ENCODE measurements at regions not wholly inside any gene's neighbourhood (a gene's known extent, or its start where the extent isn't known, plus 50 kb on each side); places are given as distances from the start of the nearest gene placed in this dataset.
"Not testable (repeated sequence)": the region's sequence is repeated elsewhere in the genome, so short reads cannot be mapped to it uniquely, and the experiment has no call there.

DNA sequence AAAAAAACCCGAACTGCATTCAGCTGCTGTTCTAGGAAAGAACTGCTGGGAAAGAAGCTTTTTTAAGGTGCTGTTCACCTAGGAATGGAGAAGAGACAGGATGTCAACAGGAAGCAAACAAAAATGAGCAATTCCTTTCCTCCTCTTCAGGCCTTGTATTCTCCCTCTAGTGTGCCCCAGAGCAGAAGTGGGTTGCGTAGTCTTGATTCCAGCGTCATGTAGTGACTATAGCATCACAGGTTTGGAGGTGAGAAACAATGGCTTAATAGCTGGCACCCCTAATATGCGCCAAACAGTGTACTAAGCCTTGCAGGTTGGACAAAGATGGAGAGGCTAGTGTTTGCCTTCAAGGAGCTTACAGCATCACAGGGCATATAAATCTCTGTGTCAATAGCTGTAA, 146.3 kb upstream of the LCORL start:
- DNase-seq (no peak), ATAC-seq (no peak)
- intact Hi-C loops (cut with DNase I; ENCODE audit: low total_unique reads) = no loop called here
- H3K9me3 ChIP-seq = no peaks in the 10 kb centered on the region
- H3K4me1 ChIP-seq = no peaks in the 10 kb centered on the region
- no peaks in the 10 kb centered on the region for H3K27me3 ChIP-seq
- H3K36me3 ChIP-seq = no peaks in the 10 kb centered on the region
- H3K4me3 ChIP-seq = no peak overlapping the region
- no peak overlapping the region for H3K27ac ChIP-seq
- TF ChIP-seq POLR2A (IDR thresholded peaks at IDR 0.05) = no peak
- TF ChIP-seq, protein P1, sequence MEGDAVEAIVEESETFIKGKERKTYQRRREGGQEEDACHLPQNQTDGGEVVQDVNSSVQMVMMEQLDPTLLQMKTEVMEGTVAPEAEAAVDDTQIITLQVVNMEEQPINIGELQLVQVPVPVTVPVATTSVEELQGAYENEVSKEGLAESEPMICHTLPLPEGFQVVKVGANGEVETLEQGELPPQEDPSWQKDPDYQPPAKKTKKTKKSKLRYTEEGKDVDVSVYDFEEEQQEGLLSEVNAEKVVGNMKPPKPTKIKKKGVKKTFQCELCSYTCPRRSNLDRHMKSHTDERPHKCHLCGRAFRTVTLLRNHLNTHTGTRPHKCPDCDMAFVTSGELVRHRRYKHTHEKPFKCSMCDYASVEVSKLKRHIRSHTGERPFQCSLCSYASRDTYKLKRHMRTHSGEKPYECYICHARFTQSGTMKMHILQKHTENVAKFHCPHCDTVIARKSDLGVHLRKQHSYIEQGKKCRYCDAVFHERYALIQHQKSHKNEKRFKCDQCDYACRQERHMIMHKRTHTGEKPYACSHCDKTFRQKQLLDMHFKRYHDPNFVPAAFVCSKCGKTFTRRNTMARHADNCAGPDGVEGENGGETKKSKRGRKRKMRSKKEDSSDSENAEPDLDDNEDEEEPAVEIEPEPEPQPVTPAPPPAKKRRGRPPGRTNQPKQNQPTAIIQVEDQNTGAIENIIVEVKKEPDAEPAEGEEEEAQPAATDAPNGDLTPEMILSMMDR (IDR thresholded peaks at IDR 0.05 in 4 of 5, conservative IDR thresholded peaks at IDR 0.05 in 1 of 5) = no peak
- in situ Hi-C loops (cut with MboI; ENCODE audit: low sequenced_read_pairs in 4 of 4) = no loop called here

DNA sequence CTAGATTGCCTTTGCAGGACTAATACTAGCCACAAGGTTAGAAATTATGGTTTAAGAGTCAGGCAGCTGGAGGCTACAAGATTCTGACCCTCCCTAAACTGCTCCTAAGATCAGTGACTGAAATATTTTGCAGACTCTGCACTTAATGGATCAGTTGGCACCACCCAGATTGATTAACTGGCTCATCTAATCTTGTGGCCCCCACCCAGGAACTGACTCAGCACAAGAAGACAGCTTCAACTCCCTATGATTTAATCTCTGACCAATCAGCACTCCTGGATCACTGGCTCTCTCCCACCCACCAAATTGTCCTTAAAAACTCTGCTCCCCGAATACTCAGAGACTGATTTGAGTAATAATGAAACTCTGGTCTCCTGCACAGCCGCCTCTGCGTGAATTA, 145.4 kb upstream of the LCORL start:
- Histone ChIP-seq H3K27ac (no peak overlapping the region), H3K36me3 (no peaks in the 10 kb centered on the region), H3K4me1 (no peaks in the 10 kb centered on the region), H3K4me3 (no peak overlapping the region), H3K27me3 (no peaks in the 10 kb centered on the region), H3K9me3 (no peaks in the 10 kb centered on the region)
- in situ Hi-C loops (cut with MboI; ENCODE audit: low sequenced_read_pairs in 4 of 4) = no loop called here
- TF ChIP-seq, protein P1 (IDR thresholded peaks at IDR 0.05 in 4 of 5, conservative IDR thresholded peaks at IDR 0.05 in 1 of 5) = no peak
- no peak for TF ChIP-seq POLR2A (IDR thresholded peaks at IDR 0.05)
- ATAC-seq = no peak
- intact Hi-C loops (cut with DNase I; ENCODE audit: low total_unique reads) = no loop called here
- DNase-seq = no peak

DNA sequence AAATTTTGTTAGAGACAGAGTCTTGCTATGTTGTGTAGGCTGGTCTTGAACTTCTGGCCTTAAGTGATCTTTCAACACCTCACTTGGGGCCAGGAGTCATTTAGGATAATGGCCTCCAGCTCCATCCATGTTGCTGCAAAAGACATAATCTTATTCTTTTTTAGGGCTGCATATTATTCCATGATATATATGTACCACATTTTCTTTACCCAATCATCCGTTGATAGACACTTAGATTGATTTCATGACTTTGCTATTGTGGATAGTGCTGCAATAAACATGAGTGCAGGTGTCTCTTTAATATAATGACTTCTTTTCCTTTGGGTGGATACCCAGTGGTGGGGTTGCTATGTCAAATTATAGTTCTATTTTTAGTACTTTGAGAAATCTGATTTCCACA, 140.9 kb upstream of the LCORL start:
- intact Hi-C loops (cut with DNase I; ENCODE audit: low total_unique reads) (no loop called here), in situ Hi-C loops (cut with MboI; ENCODE audit: low sequenced_read_pairs in 4 of 4) (no loop called here)
- no peaks in the 10 kb centered on the region for H3K4me1 ChIP-seq

DNA sequence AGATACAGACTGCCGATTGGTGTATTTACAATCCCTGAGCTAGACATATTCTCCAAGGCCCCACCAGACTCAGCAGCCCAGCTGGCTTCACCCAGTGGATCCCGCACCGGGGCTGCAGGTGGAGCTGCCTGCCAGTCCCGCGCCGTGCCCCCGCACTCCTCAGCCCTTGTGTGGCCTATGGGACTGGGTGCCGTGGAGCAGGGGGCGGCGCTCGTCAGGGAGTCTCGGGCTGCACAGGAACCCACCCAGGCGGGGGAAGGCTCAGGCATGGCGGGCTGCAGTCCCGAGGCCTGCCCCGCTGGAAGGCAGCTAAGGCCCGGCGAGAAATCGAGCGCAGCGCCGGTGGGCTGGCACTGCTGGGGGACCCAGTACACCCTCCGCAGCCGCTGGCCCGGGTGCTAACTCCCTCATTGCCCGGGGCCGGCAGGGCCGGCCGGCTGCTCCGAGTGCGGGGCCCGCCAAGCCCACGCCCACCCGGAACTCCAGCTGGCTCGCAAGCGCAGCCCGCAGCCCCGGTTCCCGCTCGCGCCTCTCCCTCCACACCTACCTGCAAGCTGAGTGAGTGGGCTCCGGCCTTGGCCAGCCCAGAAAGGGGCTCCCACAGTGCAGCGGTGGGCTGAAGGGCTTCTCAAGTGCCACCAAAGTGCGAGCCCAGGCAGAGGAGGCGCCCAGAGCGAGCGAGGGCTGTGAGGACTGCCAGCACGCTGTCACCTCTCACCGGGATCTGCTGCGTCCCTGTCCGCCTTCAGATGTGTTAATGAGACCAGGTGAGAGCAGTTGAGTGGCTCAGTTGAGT, 137.8 kb upstream of the LCORL start:
- ATAC-seq; H3K27ac ChIP-seq; in situ Hi-C loops (cut with MboI; ENCODE audit: low sequenced_read_pairs in 4 of 4); H3K36me3 ChIP-seq; H3K9me3 ChIP-seq; H3K4me1 ChIP-seq; DNase-seq; H3K4me3 ChIP-seq; intact Hi-C loops (cut with DNase I; ENCODE audit: low total_unique reads); H3K27me3 ChIP-seq: not testable (repeated sequence)

More for the DNA sequence above, 140.9 kb upstream of the LCORL start:
- Histone ChIP-seq H3K27ac (no peak overlapping the region), H3K36me3 (no peaks in the 10 kb centered on the region), H3K27me3 (no peaks in the 10 kb centered on the region), H3K9me3 (no peaks in the 10 kb centered on the region), H3K4me3 (no peak overlapping the region)
- ATAC-seq (no peak), DNase-seq (no peak)
- no peak for TF ChIP-seq POLR2A (IDR thresholded peaks at IDR 0.05)
- TF ChIP-seq, protein P1 (IDR thresholded peaks at IDR 0.05 in 4 of 5, conservative IDR thresholded peaks at IDR 0.05 in 1 of 5) = no peak

DNA sequence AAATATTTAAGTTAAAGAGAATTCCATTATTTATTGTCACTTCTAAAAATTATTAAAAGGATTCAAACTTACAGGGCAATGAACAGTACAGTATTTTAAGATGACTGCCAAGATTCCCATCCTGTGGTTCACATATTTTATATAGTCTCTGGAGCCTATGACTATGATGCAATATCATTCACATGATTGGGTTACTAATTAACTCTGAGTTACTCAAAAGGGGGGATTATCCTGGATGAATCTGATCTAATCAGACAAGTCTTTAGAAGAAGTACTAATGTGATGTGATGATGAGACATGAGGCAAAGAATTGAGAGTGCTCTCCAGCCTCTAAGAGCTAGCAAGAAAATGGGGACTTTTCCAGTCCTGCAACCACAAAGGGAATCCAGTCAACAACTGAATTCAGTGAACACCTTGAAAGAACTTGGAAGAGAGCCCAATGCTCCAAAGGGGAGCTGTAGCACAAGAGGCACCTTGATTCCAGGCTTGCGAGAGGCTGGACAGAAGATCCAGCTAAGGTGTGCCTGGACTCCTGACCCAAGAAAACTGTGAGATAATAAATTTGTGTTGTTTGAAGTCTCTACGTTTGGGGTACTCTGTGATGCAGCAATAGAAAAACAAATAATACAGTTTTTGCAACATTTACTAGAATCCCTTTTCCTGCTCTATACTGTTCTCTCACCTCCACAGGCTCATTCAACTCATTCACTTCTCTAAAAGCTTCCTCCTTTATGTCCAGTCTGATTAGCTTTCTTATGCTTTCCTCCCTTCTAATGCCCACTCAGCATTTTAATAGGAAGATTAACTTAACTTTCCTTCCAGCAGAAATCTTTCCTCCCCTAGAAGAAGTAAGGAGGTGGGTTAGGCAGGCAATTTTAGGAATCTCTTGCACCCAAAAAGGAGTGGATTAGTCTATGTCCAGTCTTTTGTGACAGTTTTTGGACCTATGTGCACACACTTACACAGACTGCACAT, 133.8 kb upstream of the LCORL start:
- TF ChIP-seq, protein P1 (IDR thresholded peaks at IDR 0.05 in 4 of 5, conservative IDR thresholded peaks at IDR 0.05 in 1 of 5) = no peak
- no peak for TF ChIP-seq POLR2A (IDR thresholded peaks at IDR 0.05)
- ATAC-seq = no peak
- H3K27ac ChIP-seq = no peak overlapping the region
- intact Hi-C loops (cut with DNase I; ENCODE audit: low total_unique reads) (no loop called here), in situ Hi-C loops (cut with MboI; ENCODE audit: low sequenced_read_pairs in 4 of 4) (no loop called here)
- DNase-seq = no peak
- no peaks in the 10 kb centered on the region for H3K9me3 ChIP-seq
- no peaks in the 10 kb centered on the region for H3K36me3 ChIP-seq
- H3K4me3 ChIP-seq = no peak overlapping the region
- no peaks in the 10 kb centered on the region for H3K4me1 ChIP-seq
- H3K27me3 ChIP-seq = no peaks in the 10 kb centered on the region

All from gastrocnemius medialis (tissue), 4 donors.